Activated T-cell treated with anti-CD3 and anti-CD28 coated beads for 48 hours (primary cell): ENCODE measurements at regions not wholly inside any gene's neighbourhood (a gene's known extent, or its start where the extent isn't known, plus 50 kb on each side); places are given as distances from the start of the nearest gene placed in this dataset.

Source experiments
- DNase-seq: peaks from one replicate; pipeline ENCODE4 v3.0.0-alpha.2; 2020; ENCODE audit warnings: low read depth

DNA sequence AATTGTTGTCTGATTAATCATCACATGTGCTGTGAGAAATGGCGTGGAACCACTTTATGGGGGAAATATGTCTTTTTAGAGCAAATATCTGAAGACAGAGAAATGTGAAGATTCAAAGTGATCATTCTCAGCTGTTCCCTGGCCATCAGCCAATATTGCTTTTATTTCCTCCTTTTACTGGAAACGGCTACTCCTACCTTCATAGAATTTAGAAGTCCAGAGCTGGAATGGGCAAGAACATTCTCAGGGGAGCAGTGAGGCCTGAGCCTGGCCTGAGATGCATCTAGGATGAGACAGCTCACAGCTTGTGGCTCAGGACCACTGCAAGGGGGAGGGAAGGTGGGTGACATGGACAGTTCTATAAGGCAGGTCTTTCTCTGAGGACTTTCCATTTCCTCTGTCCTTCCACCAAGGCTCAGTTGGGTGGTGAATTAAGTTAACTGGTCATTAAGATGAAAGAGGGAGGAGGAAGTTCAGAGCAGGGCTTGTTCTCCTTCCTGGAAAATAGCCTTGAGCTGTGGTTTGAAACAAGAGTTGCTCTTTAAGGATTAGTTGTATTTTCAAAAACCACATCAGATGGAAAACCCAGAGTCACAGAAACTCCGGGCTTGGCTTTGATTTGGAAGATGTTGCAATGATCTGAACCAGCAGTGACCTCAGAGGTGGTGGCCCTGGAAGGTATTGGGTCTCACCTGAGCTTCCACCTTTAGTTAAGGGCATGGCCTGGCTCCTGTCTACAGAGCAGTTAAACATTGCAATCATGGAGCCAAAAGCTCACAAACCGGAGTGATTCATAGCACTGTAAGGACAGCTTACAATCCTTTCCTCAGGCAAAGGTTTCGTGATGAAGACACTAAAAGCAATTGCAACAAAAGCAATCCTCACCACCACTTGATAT lies 144.3 kb downstream of the VAPA start:
- no peak for DNase-seq

- no peak for DNase-seq
These were observed 146.0 kb downstream of the VAPA start for GRCh38 chr18:10059610-10060468.

GRCh38 chr18:10060469-10060782 lies 146.6 kb downstream of the VAPA start:
- no peak for DNase-seq

GRCh38 chr18:10060841-10061240 lies 147.0 kb downstream of the VAPA start:
- DNase-seq = no peak

DNA sequence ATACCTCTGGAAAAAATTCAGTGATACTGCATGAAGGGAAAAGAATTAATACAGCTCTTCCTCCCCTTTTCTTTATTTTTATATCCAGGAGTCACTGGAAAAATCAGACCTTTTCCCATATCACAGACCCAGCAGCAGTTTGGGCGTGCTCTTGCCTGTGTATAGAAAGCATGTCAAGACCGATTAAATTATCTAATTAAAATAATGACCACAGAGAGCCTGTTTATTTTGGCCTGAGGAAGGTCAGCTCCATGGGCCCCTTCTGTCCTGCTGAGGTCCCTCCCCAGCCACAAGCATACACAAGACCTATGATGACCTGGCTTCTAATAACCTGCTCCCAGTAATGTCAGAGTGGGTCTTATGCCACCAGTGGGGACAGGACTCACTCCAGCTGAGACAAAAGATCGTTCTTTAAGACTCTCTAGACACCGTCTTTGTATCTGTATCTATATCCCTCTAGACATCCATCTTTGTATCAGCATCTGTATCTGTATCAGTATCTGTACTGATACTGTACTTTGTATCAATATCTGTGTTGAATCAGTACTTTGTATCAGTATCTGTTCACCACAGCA lies 147.8 kb downstream of the VAPA start:
- DNase-seq = no peak

DNA sequence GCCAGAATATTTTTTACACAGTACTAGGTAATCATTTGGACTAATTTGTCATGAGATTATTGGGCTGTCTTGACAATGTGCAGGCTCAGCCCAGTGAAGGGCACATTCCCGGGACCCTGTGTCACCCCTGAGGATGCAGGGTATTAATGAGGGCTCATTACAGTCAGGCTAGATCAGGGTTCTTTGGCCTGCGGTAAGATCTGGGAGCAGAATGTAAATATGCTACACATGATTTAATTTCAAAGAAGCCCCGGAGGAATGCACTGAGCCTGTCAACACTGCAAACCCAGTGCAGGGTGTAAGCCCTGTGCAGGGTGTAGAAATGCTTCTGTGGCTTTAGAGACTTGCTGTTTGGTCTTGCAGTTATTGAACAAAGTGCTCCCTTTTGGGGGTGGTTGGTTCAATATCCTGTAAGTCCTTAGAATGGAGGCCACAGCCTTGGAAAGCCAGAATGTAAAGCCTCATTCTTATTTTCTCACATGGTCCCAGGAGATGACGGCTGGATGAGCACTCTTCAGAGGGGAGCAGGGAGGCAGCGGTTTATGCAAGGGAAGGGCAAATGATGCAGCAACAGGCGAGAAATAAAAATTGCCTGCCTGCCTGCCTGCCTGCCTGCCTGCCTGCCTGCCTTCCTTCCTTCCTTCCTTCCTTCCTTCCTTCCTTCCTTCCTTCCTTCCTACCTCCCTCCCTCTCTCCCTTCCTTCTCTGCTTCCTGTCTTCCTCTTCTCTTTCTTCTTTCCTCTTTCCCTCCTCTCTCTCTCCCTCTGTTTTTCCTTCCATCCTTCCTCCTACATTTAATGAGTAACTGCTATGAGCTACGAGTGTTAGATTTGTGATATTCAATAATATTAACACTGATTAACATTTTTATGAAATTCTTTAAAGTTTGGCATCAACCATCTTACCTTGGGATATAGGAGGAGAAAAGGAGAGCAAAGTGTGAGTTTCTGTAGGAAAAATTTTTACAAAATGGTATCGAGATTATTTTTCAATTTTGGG lies 148.8 kb downstream of the VAPA start:
- DNase-seq = no peak

DNA sequence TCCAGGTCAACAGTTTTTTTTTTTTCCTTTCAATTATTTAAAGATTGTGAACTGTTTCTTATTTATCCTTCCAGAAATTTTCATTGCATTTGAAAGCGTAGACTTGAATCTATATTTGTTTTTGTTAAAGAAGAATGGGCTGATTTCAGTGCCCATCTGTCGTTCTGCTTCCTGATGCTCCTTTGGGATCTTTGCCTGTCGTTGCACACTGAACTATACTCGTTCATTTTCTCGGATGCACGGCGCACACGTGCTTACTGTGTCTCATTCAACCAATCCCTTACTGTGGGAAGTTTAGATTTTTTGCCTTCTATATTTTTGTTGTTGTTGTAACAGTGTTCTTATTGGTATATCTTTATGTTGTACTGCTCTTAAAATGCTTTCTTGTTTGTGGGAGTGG lies 149.7 kb downstream of the VAPA start:
- DNase-seq = no peak

DNA sequence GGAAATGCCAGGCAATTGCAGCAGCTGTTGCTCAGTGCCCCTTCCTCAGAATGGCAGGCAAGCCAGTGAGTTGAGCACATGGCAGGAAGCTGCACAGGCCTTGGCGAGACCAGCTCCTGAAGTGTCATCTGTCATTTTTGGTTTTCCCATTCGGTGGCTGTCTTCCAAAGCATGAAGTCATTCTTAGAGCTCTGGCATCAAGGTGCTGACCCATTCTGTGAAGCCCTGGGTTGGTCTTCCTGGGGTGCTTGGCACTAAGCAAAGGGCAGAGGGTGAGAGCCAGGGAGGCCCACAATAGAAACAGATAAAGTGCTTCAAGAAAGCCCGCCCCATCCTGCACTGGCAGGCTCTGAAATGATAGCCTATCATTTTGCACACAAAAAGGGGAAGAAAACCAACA lies 150.5 kb downstream of the VAPA start:
- no peak for DNase-seq

DNA sequence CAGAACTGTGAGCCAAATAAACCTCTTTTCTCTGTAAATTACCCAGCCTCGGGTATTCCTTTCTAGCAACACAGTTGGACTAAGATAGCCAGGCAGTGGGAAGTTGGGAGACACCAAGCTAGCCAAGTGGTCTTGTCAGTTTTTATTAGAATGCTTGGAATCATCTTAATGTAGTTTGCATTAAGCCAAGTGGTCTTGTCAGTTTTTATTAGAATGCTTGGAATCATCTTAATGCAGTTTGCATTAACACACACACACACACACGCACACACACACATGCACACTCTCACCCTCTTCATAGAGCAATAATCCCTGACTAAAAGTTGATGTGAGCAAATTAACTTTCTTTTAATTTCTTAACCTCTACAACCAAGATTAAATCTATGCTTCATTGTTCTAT lies 151.5 kb downstream of the VAPA start:
- DNase-seq = no peak

- no peak for DNase-seq
These were observed 154.1 kb downstream of the VAPA start for GRCh38 chr18:10067670-10068659.

- no peak for DNase-seq
These were observed 155.2 kb downstream of the VAPA start for GRCh38 chr18:10068766-10069567.

DNA sequence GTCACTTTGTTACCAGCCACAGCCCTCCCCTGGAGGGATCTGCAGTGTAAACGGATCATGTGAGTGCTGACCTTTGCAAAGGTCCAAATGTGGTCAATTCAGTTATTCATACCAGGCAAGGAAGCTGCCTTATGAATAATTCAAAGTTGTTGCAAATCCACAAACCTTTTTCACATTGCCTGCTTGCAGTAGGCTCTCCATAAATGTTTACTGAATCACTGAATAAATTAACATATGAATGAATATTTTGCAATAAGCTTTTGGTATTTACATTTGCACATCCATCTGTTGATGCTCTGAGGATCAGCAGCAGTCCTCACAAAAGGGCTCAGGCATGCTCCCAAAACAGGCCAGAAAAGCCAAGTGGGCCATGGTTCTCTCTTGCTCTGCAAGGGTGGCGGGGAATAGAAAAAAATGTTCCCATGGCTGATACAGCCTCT lies 156.8 kb downstream of the VAPA start:
- DNase-seq = no peak

DNA sequence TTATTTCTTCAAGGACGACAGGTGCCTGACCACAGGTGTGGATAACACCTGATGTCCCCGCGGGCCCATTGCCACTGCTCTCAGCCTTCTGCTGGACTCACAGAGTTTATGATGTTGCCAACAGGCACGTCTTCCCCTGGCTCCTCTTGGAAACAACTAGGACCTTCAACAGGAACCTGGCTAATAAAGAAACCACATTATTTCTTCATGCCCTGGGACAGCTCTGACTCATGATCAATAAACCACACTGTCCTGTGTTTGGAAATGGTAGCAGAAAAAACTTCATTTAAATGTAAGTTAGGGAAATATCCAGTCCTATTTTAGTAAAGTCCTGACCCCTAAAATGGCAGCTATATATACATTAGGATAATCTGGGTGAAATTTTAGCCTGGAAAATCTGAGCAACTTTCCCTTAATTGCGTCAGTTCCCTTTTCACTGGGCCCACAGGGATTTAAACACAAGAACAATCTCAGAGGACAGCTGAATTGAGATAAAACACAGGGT lies 158.9 kb downstream of the VAPA start:
- DNase-seq = no peak

DNA sequence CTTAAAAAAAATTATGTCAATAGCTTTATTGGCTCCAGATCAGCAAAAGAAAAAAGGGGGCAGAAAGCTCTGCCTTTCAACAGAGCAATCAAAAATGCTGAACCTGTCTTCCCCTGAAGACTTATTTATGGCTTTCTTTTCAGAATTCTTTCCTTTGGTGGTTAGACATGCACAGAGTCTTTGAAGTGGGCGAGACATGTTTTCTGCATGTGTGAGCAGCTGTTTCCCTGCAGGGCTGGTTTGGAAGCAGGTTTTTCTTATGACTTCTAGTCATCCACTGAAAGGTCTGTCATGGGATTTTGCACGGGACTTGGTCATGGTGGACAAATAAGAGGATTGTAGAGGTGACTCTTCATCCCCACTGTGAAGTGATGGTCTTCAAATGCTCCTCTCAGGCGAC lies 160.3 kb downstream of the VAPA start:
- DNase-seq = no peak

DNA sequence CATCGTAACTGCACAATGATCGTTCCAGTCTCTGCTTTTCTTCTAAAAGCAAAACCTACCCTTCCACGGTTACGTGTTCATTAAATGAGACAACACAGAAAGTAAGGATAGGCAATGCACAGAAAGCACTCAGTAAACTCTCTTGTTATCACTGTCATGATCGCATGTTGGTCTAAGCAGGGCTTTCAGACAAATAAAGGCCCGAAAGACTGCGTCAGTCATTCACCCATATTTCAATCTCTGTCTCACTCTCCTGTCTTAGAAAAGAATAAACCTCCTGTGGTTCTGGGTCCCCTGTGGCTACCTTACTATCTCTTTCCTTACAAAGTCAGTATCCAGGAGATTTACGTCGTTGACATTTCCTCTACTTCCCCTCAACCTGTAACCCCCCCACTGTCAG lies 160.9 kb downstream of the VAPA start:
- no peak for DNase-seq

DNA sequence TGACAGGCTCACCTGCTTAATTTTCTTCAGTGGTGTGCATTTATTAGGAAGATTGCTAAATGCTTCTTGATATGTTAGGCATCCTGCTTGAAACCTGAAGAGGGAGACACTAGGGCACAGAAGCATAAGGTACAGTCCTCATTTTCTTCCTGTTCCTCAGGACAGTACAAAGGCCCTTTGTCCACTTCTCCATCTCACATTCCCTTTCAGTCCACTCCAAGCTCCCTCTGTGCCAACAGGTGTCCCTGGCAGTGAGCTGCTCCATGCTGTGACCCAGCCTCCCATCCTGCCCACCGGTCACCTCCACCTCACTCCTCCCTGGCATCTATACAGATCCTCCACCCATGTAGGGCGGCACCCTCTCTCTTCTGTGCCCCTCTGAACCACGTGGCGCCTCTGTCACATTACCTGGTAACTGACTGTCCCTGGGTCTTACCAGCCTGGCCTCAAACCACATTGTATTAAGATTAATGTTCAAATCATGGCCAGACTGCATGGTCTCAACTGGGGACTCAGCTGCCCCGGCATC lies 162.8 kb downstream of the VAPA start:
- DNase-seq = no peak

DNA sequence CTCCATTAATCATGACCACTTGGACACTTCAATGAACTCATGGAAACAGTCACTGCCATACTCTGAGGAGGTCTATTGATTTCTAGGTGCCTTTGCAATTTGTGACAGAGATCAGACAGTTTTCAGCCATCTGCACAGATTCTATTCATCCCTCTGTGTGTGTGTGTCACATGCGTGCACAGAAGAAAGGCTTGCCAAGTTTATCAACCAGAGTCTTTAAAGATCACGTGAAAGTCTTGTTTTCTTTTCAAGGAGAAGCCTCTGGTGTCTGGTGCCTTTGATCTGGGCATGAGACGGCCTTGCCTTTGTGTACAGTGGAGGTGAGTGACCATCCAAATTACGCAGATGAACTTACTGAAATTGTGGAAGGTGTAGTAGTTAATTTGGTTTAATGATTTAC lies 164.2 kb downstream of the VAPA start:
- DNase-seq = no peak

GRCh38 chr18:10080372-10080771 lies 166.6 kb downstream of the VAPA start:
- no peak for DNase-seq

DNA sequence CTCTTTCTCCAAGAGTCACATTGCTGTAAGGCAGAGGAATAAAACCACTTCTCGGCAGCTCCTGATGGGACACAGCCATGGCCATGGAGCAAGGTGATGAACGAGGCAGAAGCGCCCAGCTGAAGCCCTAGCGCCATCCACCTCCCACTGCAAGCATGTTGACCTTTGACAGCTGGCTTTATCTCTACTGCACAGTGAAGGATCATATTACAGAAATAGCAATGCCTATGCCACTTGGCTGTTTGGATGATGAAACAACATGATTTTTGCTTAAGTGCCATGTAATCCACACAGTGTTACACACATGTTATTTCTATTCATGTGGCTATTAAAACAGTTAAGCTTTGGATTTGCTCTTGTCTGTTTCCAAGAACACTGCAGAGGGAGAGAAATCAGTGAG lies 167.7 kb downstream of the VAPA start:
- DNase-seq = no peak
